IPS DF 4.7 (cell line): ENCODE measurements at regions not wholly inside any gene's neighbourhood (a gene's known extent, or its start where the extent isn't known, plus 50 kb on each side); places are given as distances from the start of the nearest gene placed in this dataset.

Experiments used
- DNase-seq: peaks from one replicate; pipeline ENCODE4 v3.0.0-alpha.2; 2013; ENCODE audit warnings: low spot score; ENCODE audit errors: extremely low read depth

- DNase-seq, result no peak
Measured at GRCh38 chr5:98425640-98426039, 347.8 kb upstream of the RGMB start.

GRCh38 chr5:98428806-98429205 is 344.7 kb upstream of the RGMB start:
- DNase-seq, result no peak

GRCh38 chr5:98432378-98432777 is 341.1 kb upstream of the RGMB start:
- peak; percentile 41 for DNase-seq

GRCh38 chr5:98433022-98433421 is 340.4 kb upstream of the RGMB start:
- DNase-seq, result no peak

GRCh38 chr5:98433673-98434072 is 339.8 kb upstream of the RGMB start:
- DNase-seq, result no peak

- no peak for DNase-seq
Measured at GRCh38 chr5:98436667-98437066, 336.8 kb upstream of the RGMB start.

GRCh38 chr5:98442448-98442847 is 331.0 kb upstream of the RGMB start:
- DNase-seq, result no peak

GRCh38 chr5:98443881-98444280 is 329.6 kb upstream of the RGMB start:
- DNase-seq, result no peak

- no peak for DNase-seq
Measured at GRCh38 chr5:98453296-98453695, 320.2 kb upstream of the RGMB start.

GRCh38 chr5:98454407-98454806 is 319.1 kb upstream of the RGMB start:
- no peak for DNase-seq

- no peak for DNase-seq
Measured at GRCh38 chr5:98454904-98455303, 318.6 kb upstream of the RGMB start.

- DNase-seq, result no peak
Measured at GRCh38 chr5:98455665-98456064, 317.8 kb upstream of the RGMB start.

GRCh38 chr5:98458004-98458403 is 315.5 kb upstream of the RGMB start:
- no peak for DNase-seq

- DNase-seq, result no peak
Measured at GRCh38 chr5:98458726-98459125, 314.7 kb upstream of the RGMB start.

- no peak for DNase-seq
Measured at GRCh38 chr5:98460536-98460935, 312.9 kb upstream of the RGMB start.

- no peak for DNase-seq
Measured at GRCh38 chr5:98461485-98461884, 312.0 kb upstream of the RGMB start.

- no peak for DNase-seq
Measured at GRCh38 chr5:98463222-98463621, 310.2 kb upstream of the RGMB start.

GRCh38 chr5:98463676-98464075 is 309.8 kb upstream of the RGMB start:
- DNase-seq, result no peak

GRCh38 chr5:98464737-98465330 is 308.6 kb upstream of the RGMB start:
- DNase-seq, result no peak

GRCh38 chr5:98468188-98468869 is 305.1 kb upstream of the RGMB start:
- DNase-seq, result no peak

GRCh38 chr5:98470747-98471146 is 302.7 kb upstream of the RGMB start:
- DNase-seq, result no peak

- no peak for DNase-seq
Measured at GRCh38 chr5:98471458-98471857, 302.0 kb upstream of the RGMB start.

GRCh38 chr5:98474216-98474615 is 299.2 kb upstream of the RGMB start:
- DNase-seq, result no peak
